ENCODE measurements at regions not wholly inside any gene's neighbourhood (a gene's known extent, or its start where the extent isn't known, plus 50 kb on each side); places are given as distances from the start of the nearest gene placed in this dataset.

DNA sequence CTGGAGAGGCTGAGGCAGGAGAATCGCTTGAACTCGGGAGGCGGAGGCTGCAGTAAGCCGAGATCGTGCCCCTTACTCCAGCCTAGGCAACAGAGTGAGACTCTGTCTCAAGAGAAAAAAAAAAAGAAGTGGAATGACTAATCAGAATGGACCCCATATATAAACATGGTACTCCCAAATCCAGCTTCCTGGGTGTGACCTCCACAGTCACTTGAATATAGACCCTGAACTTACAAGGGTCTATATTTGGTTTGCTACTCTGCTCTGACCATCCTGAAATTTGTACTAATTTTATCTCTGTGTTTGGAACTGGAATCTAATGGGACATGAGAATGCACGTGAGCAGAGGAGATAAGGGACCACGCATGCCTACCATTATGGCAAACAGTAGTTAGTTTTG lies 275.0 kb downstream of the TNS1 start:
- Mint-ChIP-seq H3K9me3 (no peaks in the 10 kb centered on the region), H3K4me1 (no peaks in the 10 kb centered on the region), H3K27me3 (ENCODE audit: insufficient read depth, low read depth, poor library complexity) (peaks cover 3% of the 10 kb centered on the region), H3K27ac (no peak overlapping the region), H3K36me3 (ENCODE audit: low read depth) (no peaks in the 10 kb centered on the region; the same call in 2 of the 3 replicates), H3K4me3 (no peak overlapping the region)
- no peak overlapping the region for H3K4me3 ChIP-seq
- H3K27ac ChIP-seq (ENCODE audit: low read depth) = no peak overlapping the region
- DNase-seq (ENCODE audit: low spot score) (no peak), ATAC-seq (no peak)
- no peak overlapping the region for H3K4me2 ChIP-seq
- H3K79me2 ChIP-seq (replicated peaks; ENCODE audit: insufficient read depth) = no peaks in the 10 kb centered on the region
- TF ChIP-seq, protein P1, sequence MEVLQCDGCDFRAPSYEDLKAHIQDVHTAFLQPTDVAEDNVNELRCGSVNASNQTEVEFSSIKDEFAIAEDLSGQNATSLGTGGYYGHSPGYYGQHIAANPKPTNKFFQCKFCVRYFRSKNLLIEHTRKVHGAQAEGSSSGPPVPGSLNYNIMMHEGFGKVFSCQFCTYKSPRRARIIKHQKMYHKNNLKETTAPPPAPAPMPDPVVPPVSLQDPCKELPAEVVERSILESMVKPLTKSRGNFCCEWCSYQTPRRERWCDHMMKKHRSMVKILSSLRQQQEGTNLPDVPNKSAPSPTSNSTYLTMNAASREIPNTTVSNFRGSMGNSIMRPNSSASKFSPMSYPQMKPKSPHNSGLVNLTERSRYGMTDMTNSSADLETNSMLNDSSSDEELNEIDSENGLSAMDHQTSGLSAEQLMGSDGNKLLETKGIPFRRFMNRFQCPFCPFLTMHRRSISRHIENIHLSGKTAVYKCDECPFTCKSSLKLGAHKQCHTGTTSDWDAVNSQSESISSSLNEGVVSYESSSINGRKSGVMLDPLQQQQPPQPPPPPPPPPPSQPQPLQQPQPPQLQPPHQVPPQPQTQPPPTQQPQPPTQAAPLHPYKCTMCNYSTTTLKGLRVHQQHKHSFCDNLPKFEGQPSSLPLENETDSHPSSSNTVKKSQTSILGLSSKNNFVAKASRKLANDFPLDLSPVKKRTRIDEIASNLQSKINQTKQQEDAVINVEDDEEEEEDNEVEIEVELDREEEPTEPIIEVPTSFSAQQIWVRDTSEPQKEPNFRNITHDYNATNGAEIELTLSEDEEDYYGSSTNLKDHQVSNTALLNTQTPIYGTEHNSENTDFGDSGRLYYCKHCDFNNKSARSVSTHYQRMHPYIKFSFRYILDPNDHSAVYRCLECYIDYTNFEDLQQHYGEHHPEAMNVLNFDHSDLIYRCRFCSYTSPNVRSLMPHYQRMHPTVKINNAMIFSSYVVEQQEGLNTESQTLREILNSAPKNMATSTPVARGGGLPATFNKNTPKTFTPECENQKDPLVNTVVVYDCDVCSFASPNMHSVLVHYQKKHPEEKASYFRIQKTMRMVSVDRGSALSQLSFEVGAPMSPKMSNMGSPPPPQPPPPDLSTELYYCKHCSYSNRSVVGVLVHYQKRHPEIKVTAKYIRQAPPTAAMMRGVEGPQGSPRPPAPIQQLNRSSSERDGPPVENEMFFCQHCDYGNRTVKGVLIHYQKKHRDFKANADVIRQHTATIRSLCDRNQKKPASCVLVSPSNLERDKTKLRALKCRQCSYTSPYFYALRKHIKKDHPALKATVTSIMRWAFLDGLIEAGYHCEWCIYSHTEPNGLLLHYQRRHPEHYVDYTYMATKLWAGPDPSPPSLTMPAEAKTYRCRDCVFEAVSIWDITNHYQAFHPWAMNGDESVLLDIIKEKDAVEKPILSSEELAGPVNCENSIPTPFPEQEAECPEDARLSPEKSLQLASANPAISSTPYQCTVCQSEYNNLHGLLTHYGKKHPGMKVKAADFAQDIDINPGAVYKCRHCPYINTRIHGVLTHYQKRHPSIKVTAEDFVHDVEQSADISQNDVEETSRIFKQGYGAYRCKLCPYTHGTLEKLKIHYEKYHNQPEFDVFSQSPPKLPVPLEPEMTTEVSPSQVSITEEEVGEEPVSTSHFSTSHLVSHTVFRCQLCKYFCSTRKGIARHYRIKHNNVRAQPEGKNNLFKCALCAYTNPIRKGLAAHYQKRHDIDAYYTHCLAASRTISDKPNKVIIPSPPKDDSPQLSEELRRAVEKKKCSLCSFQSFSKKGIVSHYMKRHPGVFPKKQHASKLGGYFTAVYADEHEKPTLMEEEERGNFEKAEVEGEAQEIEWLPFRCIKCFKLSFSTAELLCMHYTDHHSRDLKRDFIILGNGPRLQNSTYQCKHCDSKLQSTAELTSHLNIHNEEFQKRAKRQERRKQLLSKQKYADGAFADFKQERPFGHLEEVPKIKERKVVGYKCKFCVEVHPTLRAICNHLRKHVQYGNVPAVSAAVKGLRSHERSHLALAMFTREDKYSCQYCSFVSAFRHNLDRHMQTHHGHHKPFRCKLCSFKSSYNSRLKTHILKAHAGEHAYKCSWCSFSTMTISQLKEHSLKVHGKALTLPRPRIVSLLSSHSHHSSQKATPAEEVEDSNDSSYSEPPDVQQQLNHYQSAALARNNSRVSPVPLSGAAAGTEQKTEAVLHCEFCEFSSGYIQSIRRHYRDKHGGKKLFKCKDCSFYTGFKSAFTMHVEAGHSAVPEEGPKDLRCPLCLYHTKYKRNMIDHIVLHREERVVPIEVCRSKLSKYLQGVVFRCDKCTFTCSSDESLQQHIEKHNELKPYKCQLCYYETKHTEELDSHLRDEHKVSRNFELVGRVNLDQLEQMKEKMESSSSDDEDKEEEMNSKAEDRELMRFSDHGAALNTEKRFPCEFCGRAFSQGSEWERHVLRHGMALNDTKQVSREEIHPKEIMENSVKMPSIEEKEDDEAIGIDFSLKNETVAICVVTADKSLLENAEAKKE (CRISPR knock-in tag; IDR thresholded peaks at IDR 0.05) = no peak
- TF ChIP-seq, protein P2, sequence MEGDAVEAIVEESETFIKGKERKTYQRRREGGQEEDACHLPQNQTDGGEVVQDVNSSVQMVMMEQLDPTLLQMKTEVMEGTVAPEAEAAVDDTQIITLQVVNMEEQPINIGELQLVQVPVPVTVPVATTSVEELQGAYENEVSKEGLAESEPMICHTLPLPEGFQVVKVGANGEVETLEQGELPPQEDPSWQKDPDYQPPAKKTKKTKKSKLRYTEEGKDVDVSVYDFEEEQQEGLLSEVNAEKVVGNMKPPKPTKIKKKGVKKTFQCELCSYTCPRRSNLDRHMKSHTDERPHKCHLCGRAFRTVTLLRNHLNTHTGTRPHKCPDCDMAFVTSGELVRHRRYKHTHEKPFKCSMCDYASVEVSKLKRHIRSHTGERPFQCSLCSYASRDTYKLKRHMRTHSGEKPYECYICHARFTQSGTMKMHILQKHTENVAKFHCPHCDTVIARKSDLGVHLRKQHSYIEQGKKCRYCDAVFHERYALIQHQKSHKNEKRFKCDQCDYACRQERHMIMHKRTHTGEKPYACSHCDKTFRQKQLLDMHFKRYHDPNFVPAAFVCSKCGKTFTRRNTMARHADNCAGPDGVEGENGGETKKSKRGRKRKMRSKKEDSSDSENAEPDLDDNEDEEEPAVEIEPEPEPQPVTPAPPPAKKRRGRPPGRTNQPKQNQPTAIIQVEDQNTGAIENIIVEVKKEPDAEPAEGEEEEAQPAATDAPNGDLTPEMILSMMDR (conservative IDR thresholded peaks at IDR 0.05; ENCODE audit: low read depth in 2 of 2) = no peak
- no peak for TF ChIP-seq POLR2AphosphoS5 (IDR thresholded peaks at IDR 0.05; ENCODE audit: low read depth)
- TF ChIP-seq, protein P3, sequence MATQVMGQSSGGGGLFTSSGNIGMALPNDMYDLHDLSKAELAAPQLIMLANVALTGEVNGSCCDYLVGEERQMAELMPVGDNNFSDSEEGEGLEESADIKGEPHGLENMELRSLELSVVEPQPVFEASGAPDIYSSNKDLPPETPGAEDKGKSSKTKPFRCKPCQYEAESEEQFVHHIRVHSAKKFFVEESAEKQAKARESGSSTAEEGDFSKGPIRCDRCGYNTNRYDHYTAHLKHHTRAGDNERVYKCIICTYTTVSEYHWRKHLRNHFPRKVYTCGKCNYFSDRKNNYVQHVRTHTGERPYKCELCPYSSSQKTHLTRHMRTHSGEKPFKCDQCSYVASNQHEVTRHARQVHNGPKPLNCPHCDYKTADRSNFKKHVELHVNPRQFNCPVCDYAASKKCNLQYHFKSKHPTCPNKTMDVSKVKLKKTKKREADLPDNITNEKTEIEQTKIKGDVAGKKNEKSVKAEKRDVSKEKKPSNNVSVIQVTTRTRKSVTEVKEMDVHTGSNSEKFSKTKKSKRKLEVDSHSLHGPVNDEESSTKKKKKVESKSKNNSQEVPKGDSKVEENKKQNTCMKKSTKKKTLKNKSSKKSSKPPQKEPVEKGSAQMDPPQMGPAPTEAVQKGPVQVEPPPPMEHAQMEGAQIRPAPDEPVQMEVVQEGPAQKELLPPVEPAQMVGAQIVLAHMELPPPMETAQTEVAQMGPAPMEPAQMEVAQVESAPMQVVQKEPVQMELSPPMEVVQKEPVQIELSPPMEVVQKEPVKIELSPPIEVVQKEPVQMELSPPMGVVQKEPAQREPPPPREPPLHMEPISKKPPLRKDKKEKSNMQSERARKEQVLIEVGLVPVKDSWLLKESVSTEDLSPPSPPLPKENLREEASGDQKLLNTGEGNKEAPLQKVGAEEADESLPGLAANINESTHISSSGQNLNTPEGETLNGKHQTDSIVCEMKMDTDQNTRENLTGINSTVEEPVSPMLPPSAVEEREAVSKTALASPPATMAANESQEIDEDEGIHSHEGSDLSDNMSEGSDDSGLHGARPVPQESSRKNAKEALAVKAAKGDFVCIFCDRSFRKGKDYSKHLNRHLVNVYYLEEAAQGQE (IDR thresholded peaks at IDR 0.05; ENCODE audit: unreplicated experiment) = no peak
- H3K9me2 ChIP-seq (ENCODE audit: insufficient read depth) = no peaks in the 10 kb centered on the region
- H3K27me3 ChIP-seq (ENCODE audit: insufficient read depth) = no peaks in the 10 kb centered on the region
- no peak overlapping the region for H2AFZ ChIP-seq
- no peaks in the 10 kb centered on the region for H4K20me1 ChIP-seq (replicated peaks; ENCODE audit: insufficient read depth)
- no peaks in the 10 kb centered on the region for H3F3A ChIP-seq (replicated peaks; ENCODE audit: low read depth)
- no peaks in the 10 kb centered on the region for H3K36me3 ChIP-seq (ENCODE audit: insufficient read depth)
- H3K4me1 ChIP-seq (ENCODE audit: insufficient read depth) = no peaks in the 10 kb centered on the region
